DND-41 (cell line): ENCODE measurements at regions not wholly inside any gene's neighbourhood (a gene's known extent, or its start where the extent isn't known, plus 50 kb on each side); places are given as distances from the start of the nearest gene placed in this dataset.

Experiments
- ATAC-seq: fragments of 200-7000 bp; cut with Tn5 transposase; 3 replicates; pipeline ENCODE4 v1.9.1; 2021; ENCODE audit warnings: low read depth; ENCODE audit not compliant: insufficient read depth
- DNase-seq: peaks from one replicate; pipeline ENCODE4 v3.0.0-alpha.2; 2020
- H2AFZ ChIP-seq: 2 replicates; pipeline ENCODE4 v1.6.0; 2012; ENCODE audit warnings: low read depth, low read length
- H3K27ac ChIP-seq: 2 replicates; pipeline ENCODE4 v1.5.1; 2012; ENCODE audit warnings: low read length, inconsistent platforms
- H3K27me3 ChIP-seq: fragments of 200-600 bp; sonication (generic); 2 replicates; pipeline ENCODE4 v1.6.0; 2012; ENCODE audit warnings: low read length, mild to moderate bottlenecking, inconsistent platforms; ENCODE audit not compliant: insufficient read depth, poor library complexity
- H3K36me3 ChIP-seq: 2 replicates; pipeline ENCODE4 v1.5.1; 2012; ENCODE audit warnings: low read length, inconsistent platforms; ENCODE audit not compliant: insufficient read depth
- H3K4me1 ChIP-seq: 2 replicates; pipeline ENCODE4 v1.5.1; 2012; ENCODE audit warnings: mild to moderate bottlenecking, low read length; ENCODE audit not compliant: insufficient read depth
- H3K4me2 ChIP-seq: 2 replicates; pipeline ENCODE4 v1.6.0; 2012; ENCODE audit warnings: mild to moderate bottlenecking, moderate library complexity, low read length, inconsistent platforms; ENCODE audit not compliant: insufficient read depth
- H3K4me3 ChIP-seq, 2 experiments: fragments of 200-600 bp in 1 of 2; shearing (Covaris generic) in 1 of 2; 2 replicates each; pipeline ENCODE4 v1.5.1; 2012 to 2016; ENCODE audit warnings: inconsistent platforms in 2 of 2, low read length in 2 of 2, mild to moderate bottlenecking in 2 of 2, low read depth in 1 of 2, moderate library complexity in 1 of 2
- H3K79me2 ChIP-seq: 2 replicates; pipeline ENCODE4 v1.6.0; 2012; ENCODE audit warnings: low read length, inconsistent platforms; ENCODE audit not compliant: insufficient read depth
- H3K9ac ChIP-seq: 2 replicates; pipeline ENCODE4 v1.6.0; 2012; ENCODE audit warnings: low read depth, mild to moderate bottlenecking, inconsistent platforms, low read length, moderate library complexity
- H3K9me3 ChIP-seq: 2 replicates; pipeline ENCODE4 v1.5.1; 2012; ENCODE audit warnings: low read length, moderate library complexity, mild to moderate bottlenecking, inconsistent platforms; ENCODE audit not compliant: insufficient read depth, severe bottlenecking
- H4K20me1 ChIP-seq: 2 replicates; pipeline ENCODE4 v1.6.0; 2012; ENCODE audit warnings: low read length; ENCODE audit not compliant: insufficient read depth
- CTCF ChIP-seq: IDR thresholded peaks from 2 replicates; pipeline ENCODE4 v1.5.1; 2012; ENCODE audit warnings: borderline replicate concordance, low read length, moderate library complexity, mild to moderate bottlenecking; ENCODE audit not compliant: poor library complexity, severe bottlenecking; ENCODE audit errors: extremely low read depth
- EZH2 ChIP-seq: IDR thresholded peaks from 3 replicates; pipeline ENCODE4 v1.6.1; 2012; ENCODE audit warnings: borderline replicate concordance, low read depth, mild to moderate bottlenecking, moderate library complexity, low read length, inconsistent platforms; ENCODE audit not compliant: severe bottlenecking

- no peaks in the 10 kb centered on the region for H4K20me1 ChIP-seq
- H3K4me2 ChIP-seq = no peak overlapping the region
- ATAC-seq = no peak
- no peaks in the 10 kb centered on the region for H3K9me3 ChIP-seq
- H3K4me3 ChIP-seq = no peak overlapping the region
- DNase-seq = no peak
- no peak for TF ChIP-seq CTCF
- TF ChIP-seq EZH2 = no peak
- H3K27ac ChIP-seq = no peak overlapping the region
- H3K36me3 ChIP-seq = no peaks in the 10 kb centered on the region
- no peaks in the 10 kb centered on the region for H3K27me3 ChIP-seq
- no peak overlapping the region for H2AFZ ChIP-seq
- no peak overlapping the region for H3K9ac ChIP-seq
- H3K4me1 ChIP-seq = no peaks in the 10 kb centered on the region
- no peaks in the 10 kb centered on the region for H3K79me2 ChIP-seq
Observed at GRCh38 chr18:73708591-73708990, 439.0 kb downstream of the FBXO15 start.

- Histone ChIP-seq H3K27ac (no peak overlapping the region), H3K79me2 (no peaks in the 10 kb centered on the region), H3K27me3 (no peaks in the 10 kb centered on the region), H3K4me3 (no peak overlapping the region), H3K9ac (no peak overlapping the region), H4K20me1 (no peaks in the 10 kb centered on the region), H3K36me3 (no peaks in the 10 kb centered on the region), H2AFZ (no peak overlapping the region), H3K4me2 (no peak overlapping the region), H3K9me3 (no peaks in the 10 kb centered on the region), H3K4me1 (no peaks in the 10 kb centered on the region)
- TF ChIP-seq EZH2 (no peak), CTCF (no peak)
- ATAC-seq = no peak
- DNase-seq = no peak
Observed at GRCh38 chr18:73707035-73707434, 440.6 kb downstream of the FBXO15 start.

- H3K4me2 ChIP-seq = no peak overlapping the region
- no peaks in the 10 kb centered on the region for H3K36me3 ChIP-seq
- DNase-seq (no peak), ATAC-seq (no peak)
- H3K9me3 ChIP-seq = no peaks in the 10 kb centered on the region
- H4K20me1 ChIP-seq = no peaks in the 10 kb centered on the region
- no peak overlapping the region for H3K4me3 ChIP-seq
- no peak for TF ChIP-seq CTCF
- TF ChIP-seq EZH2 = no peak
- no peak overlapping the region for H3K27ac ChIP-seq
- H3K79me2 ChIP-seq = no peaks in the 10 kb centered on the region
- no peaks in the 10 kb centered on the region for H3K4me1 ChIP-seq
- no peak overlapping the region for H3K9ac ChIP-seq
- no peaks in the 10 kb centered on the region for H3K27me3 ChIP-seq
- H2AFZ ChIP-seq = no peak overlapping the region
Observed at GRCh38 chr18:73697353-73697752, 450.3 kb downstream of the FBXO15 start.

- DNase-seq = no peak
- no peak overlapping the region for H3K27ac ChIP-seq
- no peak for ATAC-seq
- H3K9ac ChIP-seq = no peak overlapping the region
- H3K4me2 ChIP-seq = no peak overlapping the region
- H3K9me3 ChIP-seq = no peaks in the 10 kb centered on the region
- H3K36me3 ChIP-seq = no peaks in the 10 kb centered on the region
- no peaks in the 10 kb centered on the region for H3K27me3 ChIP-seq
- no peaks in the 10 kb centered on the region for H3K4me1 ChIP-seq
- no peak overlapping the region for H2AFZ ChIP-seq
- H4K20me1 ChIP-seq = no peaks in the 10 kb centered on the region
- H3K79me2 ChIP-seq = no peaks in the 10 kb centered on the region
- TF ChIP-seq EZH2 = no peak
- TF ChIP-seq CTCF = no peak
- H3K4me3 ChIP-seq = no peak overlapping the region
Observed at GRCh38 chr18:73696698-73697097, 450.9 kb downstream of the FBXO15 start.
